Adipocyte (in vitro differentiated cells): ENCODE measurements at regions not wholly inside any gene's neighbourhood (a gene's known extent, or its start where the extent isn't known, plus 50 kb on each side); places are given as distances from the start of the nearest gene placed in this dataset.
A peak's percentile ranks its signal among the peaks of the same experiment; 100 is the strongest.

ENCODE experiments used
- DNase-seq: peaks from one replicate; pipeline ENCODE4 v3.0.0-alpha.2; 2015; ENCODE audit warnings: low read depth
- H3K27me3 ChIP-seq: replicated peaks from 2 replicates; pipeline ENCODE4 v1.7.0; 2013; ENCODE audit warnings: mild to moderate bottlenecking, low read length, moderate library complexity; ENCODE audit not compliant: control insufficient read depth, insufficient read depth
- H3K36me3 ChIP-seq: 2 replicates; pipeline ENCODE4 v1.7.0; 2013; ENCODE audit warnings: low read length, mild to moderate bottlenecking, moderate library complexity; ENCODE audit not compliant: control insufficient read depth, insufficient read depth, severe bottlenecking
- H3K4me1 ChIP-seq: 2 replicates; pipeline ENCODE4 v1.7.0; 2013; ENCODE audit warnings: mild to moderate bottlenecking, low read length, moderate library complexity; ENCODE audit not compliant: control insufficient read depth, insufficient read depth
- H3K4me3 ChIP-seq: 2 replicates; pipeline ENCODE4 v1.7.0; 2013; ENCODE audit warnings: mild to moderate bottlenecking, low read length, moderate library complexity
- H3K9ac ChIP-seq: 2 replicates; pipeline ENCODE4 v1.7.0; 2013; ENCODE audit warnings: mild to moderate bottlenecking, low read length, moderate library complexity
- H3K9me3 ChIP-seq: 2 replicates; pipeline ENCODE4 v1.7.0; 2013; ENCODE audit warnings: mild to moderate bottlenecking, low read length, moderate library complexity; ENCODE audit not compliant: control insufficient read depth

DNA sequence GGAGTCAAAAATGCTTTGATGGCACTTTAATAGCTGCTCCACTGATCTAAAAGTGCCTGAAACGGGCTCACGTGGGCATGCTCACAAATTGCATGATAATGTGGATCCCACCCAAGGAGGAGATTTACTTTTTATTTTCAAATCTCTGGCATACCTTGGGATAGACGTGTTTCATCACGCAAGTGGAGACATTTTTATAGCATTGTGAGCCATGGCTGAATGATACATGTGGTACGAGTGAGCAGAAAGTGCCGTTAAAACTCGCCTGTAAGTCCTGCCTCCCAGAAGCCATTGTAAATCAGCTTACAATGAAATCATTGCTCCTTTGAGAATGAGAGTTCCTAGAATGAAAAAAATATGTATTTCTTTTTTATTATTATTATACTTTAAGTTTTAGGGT lies 514.7 kb downstream of the MAT2B start:
- H3K9me3 ChIP-seq = no peaks in the 10 kb centered on the region
- no peaks in the 10 kb centered on the region for H3K27me3 ChIP-seq
- H3K9ac ChIP-seq = no peak overlapping the region
- no peak overlapping the region for H3K4me3 ChIP-seq
- H3K36me3 ChIP-seq = no peaks in the 10 kb centered on the region
- H3K4me1 ChIP-seq = peaks cover 2% of the 10 kb centered on the region
- DNase-seq = no peak

DNA sequence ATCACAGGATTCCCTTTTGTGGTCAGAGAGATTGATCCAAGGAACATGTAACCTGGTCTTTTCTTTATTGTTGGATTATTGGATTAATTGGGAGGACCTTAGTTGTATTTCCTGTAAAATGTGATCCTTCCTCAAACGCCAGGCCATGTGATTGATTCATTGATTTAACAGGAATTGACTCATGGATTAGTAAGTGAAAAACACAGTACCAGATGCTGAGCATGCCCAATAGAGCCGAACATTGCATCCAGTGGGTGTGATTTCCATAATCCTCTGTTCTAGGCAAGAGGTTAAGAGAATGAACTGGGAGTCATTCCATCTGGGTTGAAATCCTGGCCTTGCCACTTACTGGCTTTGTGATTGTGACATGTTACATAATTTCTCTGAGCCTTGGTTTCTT lies 522.3 kb downstream of the MAT2B start:
- Histone ChIP-seq H3K9ac (peak overlapping the region; percentile 66), H3K36me3 (no peaks in the 10 kb centered on the region), H3K4me1 (peaks cover 26% of the 10 kb centered on the region), H3K4me3 (no peak overlapping the region), H3K27me3 (no peaks in the 10 kb centered on the region), H3K9me3 (no peaks in the 10 kb centered on the region)
- DNase-seq = no peak

- no peaks in the 10 kb centered on the region for H3K36me3 ChIP-seq
- peaks cover 28% of the 10 kb centered on the region for H3K4me1 ChIP-seq
- H3K4me3 ChIP-seq = no peak overlapping the region
- H3K9ac ChIP-seq = no peak overlapping the region
- no peaks in the 10 kb centered on the region for H3K27me3 ChIP-seq
- no peak for DNase-seq
- peaks cover 6% of the 10 kb centered on the region for H3K9me3 ChIP-seq
These were observed 532.8 kb downstream of the MAT2B start for GRCh38 chr5:164038128-164038783.

DNA sequence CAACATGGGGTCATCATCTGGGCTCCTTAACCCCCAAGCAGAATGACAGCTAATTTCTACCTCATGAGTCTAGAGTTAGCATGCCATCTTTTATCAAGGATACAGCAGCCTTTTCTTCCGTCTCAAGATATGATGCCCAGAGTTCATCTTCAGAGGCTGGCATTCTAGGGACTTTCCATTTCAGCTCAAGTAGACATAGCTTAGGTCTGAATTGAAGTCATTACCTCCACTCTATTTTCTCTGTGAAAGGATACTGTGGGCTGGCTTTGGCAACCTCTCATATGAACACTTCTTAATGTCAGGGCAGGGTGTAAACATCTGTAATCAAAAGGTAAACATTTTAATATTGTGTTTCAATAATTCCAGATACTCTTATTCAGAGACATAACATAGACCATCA lies 535.7 kb downstream of the MAT2B start:
- Histone ChIP-seq H3K4me1 (peaks cover 23% of the 10 kb centered on the region), H3K27me3 (no peaks in the 10 kb centered on the region), H3K9me3 (no peaks in the 10 kb centered on the region), H3K4me3 (peak overlapping the region; percentile 49), H3K9ac (peak overlapping the region; percentile 22), H3K36me3 (no peaks in the 10 kb centered on the region)
- DNase-seq = no peak

GRCh38 chr5:164048359-164048926 lies 543.0 kb downstream of the MAT2B start:
- Histone ChIP-seq H3K9me3 (no peaks in the 10 kb centered on the region), H3K4me1 (peaks cover 20% of the 10 kb centered on the region), H3K36me3 (no peaks in the 10 kb centered on the region), H3K4me3 (no peak overlapping the region), H3K27me3 (no peaks in the 10 kb centered on the region), H3K9ac (no peak overlapping the region)
- peak; percentile 63 for DNase-seq

GRCh38 chr5:164051745-164052144 lies 546.3 kb downstream of the MAT2B start:
- Histone ChIP-seq H3K27me3 (no peaks in the 10 kb centered on the region), H3K9ac (peak overlapping the region; percentile 50), H3K36me3 (no peaks in the 10 kb centered on the region), H3K4me1 (peaks cover 20% of the 10 kb centered on the region), H3K4me3 (no peak overlapping the region), H3K9me3 (no peaks in the 10 kb centered on the region)
- peak; percentile 51 for DNase-seq

- peak; percentile 76 for DNase-seq
- Histone ChIP-seq H3K27me3 (no peaks in the 10 kb centered on the region), H3K4me3 (peak overlapping the region; percentile 12), H3K4me1 (peaks cover 20% of the 10 kb centered on the region), H3K36me3 (no peaks in the 10 kb centered on the region), H3K9ac (peak overlapping the region; percentile 50), H3K9me3 (no peaks in the 10 kb centered on the region)
These were observed 547.2 kb downstream of the MAT2B start for GRCh38 chr5:164052536-164053093.

GRCh38 chr5:164053123-164053522 lies 547.7 kb downstream of the MAT2B start:
- Histone ChIP-seq H3K27me3 (no peaks in the 10 kb centered on the region), H3K4me3 (peak overlapping the region; percentile 12), H3K4me1 (peaks cover 20% of the 10 kb centered on the region), H3K36me3 (no peaks in the 10 kb centered on the region), H3K9ac (no peak overlapping the region), H3K9me3 (no peaks in the 10 kb centered on the region)
- DNase-seq = no peak

DNA sequence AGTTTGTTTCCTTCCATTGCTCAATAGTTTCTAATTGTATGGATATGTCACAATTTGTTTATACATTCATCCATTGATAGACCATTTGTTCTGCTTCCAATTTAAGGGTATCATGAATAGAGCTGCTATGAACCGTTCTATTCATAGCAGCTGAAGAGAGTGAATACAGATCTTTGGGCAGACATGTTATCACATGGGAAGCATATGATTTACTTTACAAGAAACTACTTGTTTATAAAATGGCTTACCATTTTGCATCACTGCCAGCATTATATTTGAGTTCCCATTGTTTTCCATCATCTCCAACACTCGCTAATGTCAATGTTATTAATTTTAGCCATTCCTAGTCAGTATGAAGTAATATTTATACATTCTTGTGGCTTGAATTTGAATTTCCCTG lies 549.0 kb downstream of the MAT2B start:
- DNase-seq = no peak
- Histone ChIP-seq H3K9ac (no peak overlapping the region), H3K27me3 (no peaks in the 10 kb centered on the region), H3K9me3 (no peaks in the 10 kb centered on the region), H3K36me3 (no peaks in the 10 kb centered on the region), H3K4me1 (peaks cover 26% of the 10 kb centered on the region), H3K4me3 (no peak overlapping the region)

- no peak overlapping the region for H3K9ac ChIP-seq
- peaks cover 25% of the 10 kb centered on the region for H3K4me1 ChIP-seq
- DNase-seq = no peak
- H3K9me3 ChIP-seq = no peaks in the 10 kb centered on the region
- no peak overlapping the region for H3K4me3 ChIP-seq
- no peaks in the 10 kb centered on the region for H3K27me3 ChIP-seq
- no peaks in the 10 kb centered on the region for H3K36me3 ChIP-seq
These were observed 551.7 kb downstream of the MAT2B start for GRCh38 chr5:164057121-164057520.

- Histone ChIP-seq H3K27me3 (no peaks in the 10 kb centered on the region), H3K9me3 (peaks cover under 1% of the 10 kb centered on the region), H3K4me3 (no peak overlapping the region), H3K36me3 (no peaks in the 10 kb centered on the region), H3K9ac (no peak overlapping the region), H3K4me1 (peaks cover 14% of the 10 kb centered on the region)
- DNase-seq = no peak
These were observed 553.2 kb downstream of the MAT2B start for GRCh38 chr5:164058621-164059020.
